ENCODE measurements at regions not wholly inside any gene's neighbourhood (a gene's known extent, or its start where the extent isn't known, plus 50 kb on each side); places are given as distances from the start of the nearest gene placed in this dataset.

DNA sequence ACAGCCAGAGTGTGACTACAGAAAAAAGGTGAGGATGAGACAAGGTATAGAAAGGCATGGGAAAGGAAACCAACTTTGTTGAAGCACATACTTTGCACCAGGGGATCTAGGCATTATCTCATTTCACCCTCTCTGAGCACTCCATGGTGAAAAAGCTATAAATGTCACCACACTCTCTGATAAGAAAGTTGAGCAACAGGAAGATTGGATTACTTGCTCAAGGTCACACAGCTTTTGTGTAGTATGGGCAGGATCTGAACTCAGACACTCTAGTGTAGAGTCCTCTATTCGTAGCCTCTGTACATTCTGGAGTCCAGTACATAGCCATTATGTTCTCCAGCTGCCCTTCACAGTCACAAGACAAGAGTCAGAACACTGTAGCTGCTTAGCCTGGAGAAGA lies 163.4 kb upstream of the SEMA6D start (continued):
- TF ChIP-seq ZNF274 (IDR thresholded peaks at IDR 0.05; ENCODE audit: borderline replicate concordance, extremely low read depth, low read length) (no peak), SRF (IDR thresholded peaks at IDR 0.05; ENCODE audit: low read depth, low read length) (no peak), BACH1 (IDR thresholded peaks at IDR 0.05; ENCODE audit: low read length) (no peak)

Data from H1 (cell line).